GM12865 (cell line): ENCODE measurements at regions not wholly inside any gene's neighbourhood (a gene's known extent, or its start where the extent isn't known, plus 50 kb on each side); places are given as distances from the start of the nearest gene placed in this dataset.
"Not testable (repeated sequence)": the region's sequence is repeated elsewhere in the genome, so short reads cannot be mapped to it uniquely, and the experiment has no call there.

Experiments used
- DNase-seq: peaks from one replicate; pipeline ENCODE4 v3.0.0; 2010; ENCODE audit warnings: low read depth
- H3K4me3 ChIP-seq: 2 replicates; pipeline ENCODE4 v1.5.1; 2011; ENCODE audit warnings: mild to moderate bottlenecking, low read depth, low read length, control low read depth
- TF ChIP-seq, protein P1 (sequence below): IDR thresholded peaks from 2 replicates; pipeline ENCODE4 v1.5.1; 2011; ENCODE audit warnings: low read length, control low read depth, low read depth, inconsistent platforms; ENCODE audit not compliant: insufficient read depth; ENCODE audit errors: missing control alignments

DNA sequence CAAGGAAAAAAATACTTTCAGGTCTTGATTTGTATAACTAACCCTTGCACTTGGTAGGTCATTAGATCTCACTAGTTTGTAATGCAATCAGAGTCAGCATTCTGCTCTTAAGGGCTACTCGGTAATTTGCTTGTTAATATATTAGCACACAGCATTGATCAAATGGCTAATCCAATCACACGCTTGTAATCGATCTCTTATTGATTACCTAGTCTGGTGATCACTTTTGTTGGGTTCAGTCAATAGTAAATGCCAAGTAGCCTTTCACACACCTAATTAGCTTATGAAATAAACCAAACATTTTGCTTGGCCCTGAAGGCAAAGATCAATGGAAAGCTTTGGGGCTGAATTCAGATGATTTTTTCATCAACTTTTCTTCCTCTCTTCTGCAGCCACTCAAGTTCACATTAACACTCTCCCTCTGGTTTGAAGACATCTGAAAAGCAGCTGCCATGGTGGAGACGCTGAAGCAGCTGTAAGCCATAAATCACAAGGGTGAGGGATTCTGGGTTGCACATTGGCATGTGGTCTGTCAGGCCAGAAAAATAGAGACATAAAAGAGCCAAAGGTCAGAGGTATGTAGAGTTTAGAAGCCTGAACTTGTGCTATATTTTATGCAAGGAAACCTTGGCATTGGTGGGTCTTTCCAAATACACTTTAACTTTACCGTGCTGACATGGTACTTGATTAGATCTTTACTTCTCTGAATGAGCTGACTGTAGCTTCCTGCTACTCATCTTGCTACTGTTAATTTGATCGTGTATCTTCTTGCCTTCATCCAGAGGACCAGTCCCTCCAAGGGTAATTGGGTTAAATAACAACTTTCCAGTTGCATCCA is 234.4 kb downstream of the SIM1 start:
- DNase-seq: no peak
- TF ChIP-seq, protein P1, sequence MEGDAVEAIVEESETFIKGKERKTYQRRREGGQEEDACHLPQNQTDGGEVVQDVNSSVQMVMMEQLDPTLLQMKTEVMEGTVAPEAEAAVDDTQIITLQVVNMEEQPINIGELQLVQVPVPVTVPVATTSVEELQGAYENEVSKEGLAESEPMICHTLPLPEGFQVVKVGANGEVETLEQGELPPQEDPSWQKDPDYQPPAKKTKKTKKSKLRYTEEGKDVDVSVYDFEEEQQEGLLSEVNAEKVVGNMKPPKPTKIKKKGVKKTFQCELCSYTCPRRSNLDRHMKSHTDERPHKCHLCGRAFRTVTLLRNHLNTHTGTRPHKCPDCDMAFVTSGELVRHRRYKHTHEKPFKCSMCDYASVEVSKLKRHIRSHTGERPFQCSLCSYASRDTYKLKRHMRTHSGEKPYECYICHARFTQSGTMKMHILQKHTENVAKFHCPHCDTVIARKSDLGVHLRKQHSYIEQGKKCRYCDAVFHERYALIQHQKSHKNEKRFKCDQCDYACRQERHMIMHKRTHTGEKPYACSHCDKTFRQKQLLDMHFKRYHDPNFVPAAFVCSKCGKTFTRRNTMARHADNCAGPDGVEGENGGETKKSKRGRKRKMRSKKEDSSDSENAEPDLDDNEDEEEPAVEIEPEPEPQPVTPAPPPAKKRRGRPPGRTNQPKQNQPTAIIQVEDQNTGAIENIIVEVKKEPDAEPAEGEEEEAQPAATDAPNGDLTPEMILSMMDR: no peak

DNA sequence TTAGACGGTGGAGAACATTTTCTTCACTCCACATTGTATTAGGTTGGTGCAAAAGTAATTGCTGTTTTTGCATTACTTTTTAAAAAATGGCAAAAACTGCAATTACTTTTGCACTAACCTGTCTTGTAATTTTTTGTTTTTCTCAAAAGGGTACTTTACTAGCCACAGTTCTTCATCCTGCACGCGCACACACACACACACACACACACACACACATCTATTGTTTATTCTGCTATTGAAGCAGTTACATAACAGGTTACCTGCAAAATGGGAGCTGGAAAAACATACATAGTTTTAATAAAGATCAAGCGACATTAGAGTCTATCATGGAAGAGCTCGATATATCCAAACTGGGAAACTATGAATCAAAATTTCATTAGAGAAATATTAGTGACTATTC is 235.2 kb downstream of the SIM1 start:
- DNase-seq: no peak
- H3K4me3 ChIP-seq: peak overlapping the region; percentile 72
- TF ChIP-seq, protein P1: no peak

More for the DNA sequence above, 234.4 kb downstream of the SIM1 start:
- no peak overlapping the region for H3K4me3 ChIP-seq

DNA sequence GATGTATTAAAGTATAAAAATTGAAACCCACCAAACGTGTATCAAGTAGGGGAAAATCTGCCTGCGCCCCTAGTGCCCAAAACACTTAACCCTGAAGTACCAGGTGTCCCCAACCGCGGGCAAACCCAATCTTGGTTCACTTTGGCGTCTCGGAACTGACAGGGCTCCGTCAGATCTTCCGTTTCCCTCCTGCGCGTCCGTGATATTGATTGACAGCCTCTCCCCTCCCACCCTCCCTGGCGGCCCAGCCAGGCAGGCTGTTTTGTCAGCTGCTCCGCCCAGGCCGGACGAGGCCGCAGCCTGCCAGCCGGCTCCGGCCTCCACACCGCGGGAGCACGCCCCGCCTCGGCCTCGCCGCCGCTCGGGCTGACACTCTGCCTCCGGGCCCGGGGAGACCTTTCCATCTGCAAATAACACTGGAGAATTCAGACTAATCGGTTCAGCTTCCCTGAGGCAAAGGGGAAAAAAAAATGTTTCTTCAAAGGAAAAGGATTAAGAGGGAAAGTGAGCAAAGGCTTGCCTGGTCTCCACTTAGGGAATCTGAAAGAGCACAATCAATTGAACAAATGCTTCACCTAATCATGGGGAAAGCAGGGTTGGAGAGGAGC is 234.9 kb upstream of the MCHR2 start:
- DNase-seq: peak; percentile 91
- peak overlapping the region; percentile 72 for H3K4me3 ChIP-seq
- TF ChIP-seq, protein P1: peak; percentile 26

DNA sequence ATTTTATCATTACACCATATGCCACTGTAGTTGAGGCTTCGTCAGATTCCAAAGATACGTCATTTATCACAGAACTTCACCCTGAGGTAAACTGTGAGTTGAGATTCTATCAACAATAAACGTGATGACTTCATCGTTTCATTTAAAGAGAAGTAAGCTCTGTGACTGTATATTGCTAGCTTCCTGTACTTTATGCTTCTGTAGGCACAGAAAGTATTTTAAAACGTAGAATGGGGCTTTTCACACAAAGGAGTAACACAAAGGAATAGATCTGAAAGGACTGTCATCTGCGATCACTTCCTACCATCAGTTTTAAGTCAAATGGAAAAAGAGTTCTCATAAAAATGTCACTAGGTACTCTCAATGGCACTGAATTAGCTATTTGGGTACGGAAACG is 234.4 kb upstream of the MCHR2 start:
- TF ChIP-seq, protein P1: no peak
- H3K4me3 ChIP-seq: peak overlapping the region; percentile 72
- no peak for DNase-seq

DNA sequence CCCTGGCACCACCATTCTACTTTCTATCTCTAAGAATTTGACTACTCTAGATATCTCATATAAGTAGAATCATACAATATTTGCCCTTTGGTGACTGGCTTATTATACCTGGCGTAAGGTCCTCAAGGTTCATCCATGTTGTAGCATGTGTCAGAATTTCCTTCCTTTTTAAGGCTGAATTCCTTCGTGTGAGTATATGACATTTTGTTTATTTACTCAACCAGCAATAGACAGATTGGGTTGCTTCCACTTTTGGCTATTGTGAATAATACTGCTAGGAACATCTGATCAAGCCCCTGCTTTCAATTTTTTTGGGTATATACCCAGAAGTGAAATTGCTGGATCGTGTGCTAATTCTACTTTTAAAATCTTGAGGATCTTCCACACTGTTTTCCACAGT is 232.8 kb upstream of the MCHR2 start:
- TF ChIP-seq, protein P1: no peak
- DNase-seq: no peak

DNA sequence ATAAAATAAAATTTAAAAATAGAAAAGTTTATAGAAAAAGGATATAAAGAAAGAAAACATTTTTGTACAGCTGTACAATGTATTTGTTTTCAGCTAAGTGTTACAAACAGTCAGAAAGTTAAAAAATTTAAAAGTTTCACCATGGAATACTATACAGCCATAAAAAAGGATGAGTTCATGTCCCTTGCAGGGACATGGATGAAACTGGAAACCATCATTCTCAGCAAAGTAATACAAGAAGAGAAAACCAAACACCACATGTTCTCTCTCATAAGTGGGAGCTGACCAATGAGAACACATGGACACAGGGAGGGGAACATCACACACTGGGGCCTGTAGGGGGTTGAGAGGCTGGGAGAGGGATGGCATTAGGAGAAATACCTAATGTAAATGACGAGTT is 229.9 kb upstream of the MCHR2 start:
- DNase-seq, H3K4me3 ChIP-seq: not testable (repeated sequence)

More for the DNA sequence above, 232.8 kb upstream of the MCHR2 start:
- no peak overlapping the region for H3K4me3 ChIP-seq

DNA sequence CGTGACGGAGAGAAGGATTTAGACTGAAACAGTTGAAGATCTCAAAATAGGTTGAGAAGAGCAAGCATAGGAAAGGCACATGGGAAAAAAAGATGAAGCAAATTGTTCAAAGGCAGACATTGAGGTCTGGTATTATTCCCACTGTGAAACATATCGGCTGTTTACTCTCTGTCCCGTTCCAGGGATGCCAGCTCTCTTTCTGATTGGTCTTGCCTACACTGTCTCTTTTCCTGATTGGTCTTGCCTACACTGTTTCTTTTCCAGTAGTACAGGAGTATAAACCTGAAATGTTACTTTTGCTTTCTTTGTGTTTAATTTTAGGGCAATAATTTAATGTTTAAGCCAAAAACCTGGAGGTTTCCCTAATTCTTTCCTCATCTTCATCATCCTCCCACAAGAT is 226.5 kb upstream of the MCHR2 start:
- TF ChIP-seq, protein P1: no peak

More for the DNA sequence above, 226.5 kb upstream of the MCHR2 start:
- no peak overlapping the region for H3K4me3 ChIP-seq
- DNase-seq: no peak
